Choroid plexus epithelial cell (primary cell): ENCODE measurements at regions not wholly inside any gene's neighbourhood (a gene's known extent, or its start where the extent isn't known, plus 50 kb on each side); places are given as distances from the start of the nearest gene placed in this dataset.

Source experiments
- DNase-seq: peaks from one replicate; pipeline ENCODE4 v3.0.0-alpha.2; 2010; ENCODE audit warnings: low read depth
- H3K4me3 ChIP-seq: 2 replicates; pipeline ENCODE4 v1.5.1; 2011; ENCODE audit warnings: low read depth, mild to moderate bottlenecking, control low read depth, low read length, moderate library complexity
- CTCF ChIP-seq: conservative IDR thresholded peaks from 2 replicates; pipeline ENCODE4 v1.5.1; 2011; ENCODE audit warnings: low read depth, mild to moderate bottlenecking, control low read depth, inconsistent platforms, low read length, moderate library complexity

DNA sequence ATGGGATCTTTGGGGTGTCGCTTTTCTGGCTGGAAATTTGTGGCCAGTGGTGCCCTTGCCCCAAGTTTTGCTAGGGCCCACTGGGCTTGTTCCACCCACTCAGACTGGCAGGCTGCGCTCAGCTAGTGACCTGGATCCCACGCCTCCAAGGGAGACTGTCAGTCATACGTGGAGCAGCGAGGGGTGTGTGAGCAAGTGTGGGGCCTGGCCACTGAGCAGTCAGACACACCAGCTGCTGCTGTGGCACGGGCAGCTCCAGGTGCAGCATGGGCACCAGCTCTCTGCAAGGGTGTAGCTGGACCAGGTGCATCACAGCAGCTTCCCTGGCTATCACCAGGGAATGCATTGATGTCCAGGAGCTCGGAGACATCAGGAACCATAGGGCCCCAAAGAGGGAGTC is 327.0 kb downstream of the NR4A2 start:
- no peak for DNase-seq
- TF ChIP-seq CTCF: no peak
- H3K4me3 ChIP-seq: no peak overlapping the region

DNA sequence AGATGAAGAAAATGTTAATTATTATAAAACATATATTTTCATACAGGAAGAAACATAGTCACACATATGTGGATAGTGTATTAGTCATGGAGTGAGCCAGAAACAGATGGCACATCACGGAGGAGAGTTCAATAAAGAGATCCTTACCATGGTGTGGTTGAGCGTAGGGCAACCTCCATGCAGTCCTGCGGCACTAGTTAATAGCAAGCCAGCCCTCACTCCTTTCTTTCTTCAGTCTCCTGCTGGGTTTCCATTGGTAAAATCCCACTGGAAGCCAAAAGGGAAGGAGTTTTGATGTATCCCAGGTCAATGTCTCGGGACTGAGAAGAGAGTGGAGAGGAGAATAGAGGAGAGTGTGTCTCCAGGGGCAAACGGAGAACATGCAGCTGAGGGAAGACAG is 328.1 kb downstream of the NR4A2 start:
- DNase-seq: no peak
- H3K4me3 ChIP-seq: no peak overlapping the region
- TF ChIP-seq CTCF: no peak

DNA sequence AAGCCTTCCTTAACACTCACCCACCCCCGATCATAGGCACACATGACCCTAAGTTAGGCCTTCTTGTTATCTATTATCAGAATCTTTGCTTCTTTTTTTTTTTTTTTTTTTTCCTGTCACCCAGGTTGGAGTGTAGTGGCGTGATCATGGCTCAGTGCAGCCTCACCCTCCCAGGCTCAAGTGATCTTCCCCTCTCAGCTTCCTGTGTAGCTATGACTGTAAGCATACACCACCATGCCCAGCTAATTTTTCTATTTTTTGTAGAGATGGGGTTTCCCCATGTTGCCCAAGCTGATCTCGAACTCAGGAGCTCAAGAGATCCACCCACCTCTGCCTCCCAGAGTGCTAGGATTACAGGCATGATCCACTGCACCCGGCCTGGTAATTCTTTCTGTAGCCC is 328.7 kb downstream of the NR4A2 start:
- no peak for TF ChIP-seq CTCF
- no peak for DNase-seq
- H3K4me3 ChIP-seq: no peak overlapping the region

DNA sequence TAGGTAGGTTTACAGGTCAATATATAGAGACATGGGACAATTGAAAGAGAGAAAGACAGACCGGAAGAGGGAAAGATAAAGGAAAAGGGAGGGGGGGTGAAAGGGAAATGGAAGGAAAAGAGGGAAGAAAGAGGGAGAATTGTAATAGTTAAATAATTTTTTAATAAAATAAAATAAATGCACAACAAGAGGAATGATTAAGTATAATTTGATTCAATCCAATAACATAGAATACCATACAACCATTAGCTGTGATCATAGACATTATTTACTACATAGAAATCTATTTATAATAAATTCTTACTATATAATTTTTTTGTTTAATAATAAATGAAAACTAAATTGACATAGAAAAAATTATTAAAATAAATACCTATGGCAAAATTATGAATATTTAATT is 330.7 kb downstream of the NR4A2 start:
- DNase-seq: no peak
- H3K4me3 ChIP-seq: no peak overlapping the region
- TF ChIP-seq CTCF: no peak

DNA sequence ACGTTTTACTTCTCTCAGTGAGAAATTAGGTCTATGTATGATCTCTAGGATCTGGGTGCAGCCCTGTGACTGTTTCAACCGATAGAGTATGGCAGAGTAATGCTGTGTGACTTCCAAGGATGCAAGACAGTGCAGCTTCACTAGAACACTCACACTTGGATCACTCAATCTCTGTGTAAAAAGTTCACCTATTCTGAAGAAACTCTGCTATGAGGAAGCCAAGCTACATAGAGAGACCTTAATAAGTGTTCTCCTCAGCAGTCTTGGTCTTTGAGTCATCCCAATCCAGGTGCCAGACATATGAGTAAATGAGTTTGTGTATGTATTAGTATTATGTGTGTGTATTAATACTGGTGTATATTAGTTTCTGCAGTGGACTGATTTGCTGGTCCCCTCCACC is 335.0 kb downstream of the NR4A2 start:
- DNase-seq: no peak
- H3K4me3 ChIP-seq: no peak overlapping the region
- no peak for TF ChIP-seq CTCF

- H3K4me3 ChIP-seq: no peak overlapping the region
- TF ChIP-seq CTCF: no peak
- no peak for DNase-seq
Observed at GRCh38 chr2:155994315-155994714, 338.2 kb downstream of the NR4A2 start.

DNA sequence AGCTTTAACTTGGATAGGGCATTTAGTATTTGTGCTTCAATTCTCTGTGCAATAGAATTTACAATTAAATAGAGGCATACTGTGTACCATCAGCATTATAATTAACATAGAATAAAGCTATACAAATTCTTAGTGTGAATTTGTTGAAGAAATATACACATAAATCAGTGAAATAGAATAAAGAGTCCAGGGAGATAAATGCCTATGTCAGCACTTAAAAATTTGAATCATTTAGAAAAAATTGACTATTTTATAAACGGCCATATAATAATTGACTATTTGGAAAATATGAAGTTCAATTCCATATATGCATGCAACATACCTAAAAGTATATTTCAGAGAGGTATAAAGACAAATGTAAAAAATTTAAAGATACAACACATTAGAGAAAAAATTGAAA is 348.7 kb downstream of the NR4A2 start:
- TF ChIP-seq CTCF: no peak
- no peak overlapping the region for H3K4me3 ChIP-seq
- DNase-seq: no peak
